Activated CD4-positive, alpha-beta T cell treated with anti-CD3 and anti-CD28 coated beads, Interleukin-2, amount 50 U/mL, for 16 hours (primary cell): ENCODE measurements at regions not wholly inside any gene's neighbourhood (a gene's known extent, or its start where the extent isn't known, plus 50 kb on each side); places are given as distances from the start of the nearest gene placed in this dataset.

Source experiments
- DNase-seq: peaks from one replicate; pipeline ENCODE4 v3.0.0-alpha.2; 2020

DNA sequence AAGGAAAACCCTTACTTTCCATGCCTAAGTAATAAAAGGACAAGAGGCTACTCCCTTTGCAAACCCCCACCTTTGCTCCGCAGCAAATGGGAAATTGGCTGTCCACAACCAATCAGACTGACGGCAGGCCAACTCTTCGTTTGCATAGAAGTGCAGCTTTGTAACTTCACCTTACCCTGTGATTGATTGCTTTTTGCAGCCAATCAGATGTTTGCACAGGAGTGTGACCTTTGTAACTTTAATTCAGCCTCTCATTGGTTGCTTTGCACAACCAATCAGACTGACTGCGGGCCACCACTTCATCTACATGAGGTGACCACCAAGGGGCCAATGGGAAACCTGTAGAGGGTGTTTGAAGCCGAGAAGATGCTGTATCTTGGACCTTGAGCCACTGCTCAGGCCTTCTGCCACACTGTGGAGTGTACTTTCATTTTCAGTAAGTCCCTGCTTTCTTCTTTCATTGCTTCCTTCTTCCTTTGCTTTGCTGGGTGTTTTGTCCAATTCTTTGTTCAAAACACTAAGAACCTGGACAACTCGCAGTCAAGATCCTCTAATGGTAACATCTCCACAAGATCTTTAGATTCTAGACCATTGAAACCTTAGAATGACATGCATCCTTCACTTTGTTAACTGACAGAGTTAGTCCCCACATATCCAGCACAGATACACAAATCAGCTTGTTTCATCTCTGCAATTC is 51.3 kb upstream of the FREM1 start:
- DNase-seq, result no peak

DNA sequence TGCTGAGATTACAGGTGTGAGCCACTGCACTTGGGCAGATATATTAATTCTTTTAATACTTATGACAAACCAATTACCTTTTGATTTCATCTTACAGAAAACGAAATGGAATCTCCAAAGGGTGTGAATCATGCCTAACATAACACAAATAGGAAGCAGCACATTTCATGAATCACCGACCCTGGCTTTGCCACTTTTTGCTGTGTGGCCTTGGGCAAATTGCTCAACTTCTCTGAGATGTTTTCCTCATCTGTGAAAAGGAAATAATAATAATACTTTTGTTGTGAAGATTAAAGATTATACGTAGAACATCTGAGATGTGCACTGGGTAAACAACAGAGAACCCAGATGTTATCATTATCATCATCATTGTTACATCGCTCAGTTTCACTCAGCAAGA is 50.7 kb upstream of the FREM1 start:
- DNase-seq, result no peak
